T-helper 17 cell (primary cell): ENCODE measurements at regions not wholly inside any gene's neighbourhood (a gene's known extent, or its start where the extent isn't known, plus 50 kb on each side); places are given as distances from the start of the nearest gene placed in this dataset.
"Not testable (repeated sequence)": the region's sequence is repeated elsewhere in the genome, so short reads cannot be mapped to it uniquely, and the experiment has no call there.

ENCODE experiments used
- ATAC-seq: fragments of 150-1000 bp; cut with Tn5 transposase; 2 replicates; pipeline ENCODE4 v1.10.0; 2021; ENCODE audit warnings: mild to moderate bottlenecking, moderate library complexity
- DNase-seq, 3 donors: peaks; one replicate each; pipeline versions ENCODE4 v3.0.0 to v3.0.0-alpha.2; 2020 to 2021
- H3K9me3 ChIP-seq: one replicate; pipeline ENCODE4 v1.7.0; 2013; ENCODE audit warnings: low read length, mild to moderate bottlenecking; ENCODE audit not compliant: control insufficient read depth, poor library complexity, severe bottlenecking
- H3K27ac Mint-ChIP-seq: one replicate; pipeline ENCODE4 v1.8.0; 2022; ENCODE audit warnings: mild to moderate bottlenecking, moderate library complexity, mixed read lengths
- H3K27me3 Mint-ChIP-seq: one replicate; pipeline ENCODE4 v1.8.0; 2022; ENCODE audit warnings: mixed read lengths
- H3K36me3 Mint-ChIP-seq: one replicate; pipeline ENCODE4 v1.8.0; 2022; ENCODE audit warnings: low read depth, mixed read lengths
- H3K4me1 Mint-ChIP-seq: one replicate; pipeline ENCODE4 v1.8.0; 2022; ENCODE audit warnings: mild to moderate bottlenecking, mixed read lengths
- H3K4me3 Mint-ChIP-seq: one replicate; pipeline ENCODE4 v1.8.0; 2022; ENCODE audit warnings: mild to moderate bottlenecking, moderate library complexity, mixed read lengths

DNA sequence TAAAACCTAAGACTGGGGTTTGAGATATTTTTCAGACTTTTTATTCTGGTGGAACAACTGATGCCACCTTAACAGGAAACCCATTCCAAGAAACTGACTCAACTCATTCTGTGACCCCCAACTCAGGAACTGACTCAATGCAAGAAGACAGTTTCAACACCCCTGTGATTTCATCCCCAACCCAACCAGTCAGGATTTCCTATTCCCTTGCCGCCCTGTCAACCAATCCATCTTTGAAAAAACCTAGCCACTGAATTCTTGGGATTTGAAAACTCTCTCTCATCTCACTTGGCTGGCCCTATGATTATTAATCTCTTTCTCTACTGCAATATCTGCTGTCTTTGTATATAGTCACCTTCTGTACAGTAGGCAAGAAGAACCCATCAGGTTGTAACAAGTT, 1211.9 kb upstream of the ATXN8OS start:
- DNase-seq (no peak), ATAC-seq (no peak)
- no peaks in the 10 kb centered on the region for H3K4me1 Mint-ChIP-seq
- H3K4me3 Mint-ChIP-seq: no peak overlapping the region
- H3K9me3 ChIP-seq: no peaks in the 10 kb centered on the region
- H3K36me3 Mint-ChIP-seq: no peaks in the 10 kb centered on the region
- H3K27ac Mint-ChIP-seq: no peak overlapping the region
- no peaks in the 10 kb centered on the region for H3K27me3 Mint-ChIP-seq

DNA sequence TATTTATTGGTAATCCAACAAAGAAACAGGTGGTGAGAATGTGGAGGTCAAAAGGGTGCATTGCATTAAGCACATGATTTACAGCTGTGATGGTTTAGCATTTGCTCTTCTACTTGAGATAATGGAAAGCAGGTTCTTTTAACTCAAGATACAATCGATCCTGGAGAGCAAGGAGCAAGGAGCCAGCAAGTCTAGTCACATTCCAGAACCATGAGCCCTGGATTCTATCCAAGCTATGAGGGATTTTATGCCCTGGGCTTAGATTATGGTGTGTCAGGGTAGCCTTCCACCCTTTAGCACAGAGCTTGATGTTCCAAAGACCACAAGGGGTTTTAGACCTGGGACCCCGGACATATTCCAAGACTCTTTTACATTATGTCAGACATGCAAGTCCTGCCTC, 1213.9 kb upstream of the ATXN8OS start:
- ATAC-seq, H3K9me3 ChIP-seq, DNase-seq, H3K27me3 Mint-ChIP-seq, H3K4me1 Mint-ChIP-seq, H3K27ac Mint-ChIP-seq, H3K4me3 Mint-ChIP-seq, H3K36me3 Mint-ChIP-seq: not testable (repeated sequence)

DNA sequence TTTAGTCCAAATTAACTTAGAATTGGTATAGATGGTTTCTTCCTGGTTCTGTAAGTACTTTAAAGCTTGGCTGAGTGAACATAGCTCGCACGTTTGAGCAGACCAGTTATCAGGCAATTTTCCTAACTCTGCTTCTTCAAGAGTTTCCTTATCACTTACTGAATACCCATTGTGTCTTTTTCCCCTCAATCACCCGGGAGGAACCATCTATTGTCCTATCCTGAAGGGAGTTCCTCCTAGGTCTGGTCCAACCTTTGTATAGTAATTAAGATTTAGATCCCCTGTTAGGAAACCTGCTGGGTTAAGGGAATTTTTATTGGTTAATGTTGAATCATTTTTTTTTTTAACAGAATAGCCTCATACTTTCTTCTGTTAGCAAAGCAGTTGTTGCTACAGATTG, 1215.0 kb upstream of the ATXN8OS start:
- H3K4me3 Mint-ChIP-seq, ATAC-seq, H3K27ac Mint-ChIP-seq, H3K27me3 Mint-ChIP-seq, DNase-seq, H3K36me3 Mint-ChIP-seq, H3K9me3 ChIP-seq, H3K4me1 Mint-ChIP-seq: not testable (repeated sequence)

DNA sequence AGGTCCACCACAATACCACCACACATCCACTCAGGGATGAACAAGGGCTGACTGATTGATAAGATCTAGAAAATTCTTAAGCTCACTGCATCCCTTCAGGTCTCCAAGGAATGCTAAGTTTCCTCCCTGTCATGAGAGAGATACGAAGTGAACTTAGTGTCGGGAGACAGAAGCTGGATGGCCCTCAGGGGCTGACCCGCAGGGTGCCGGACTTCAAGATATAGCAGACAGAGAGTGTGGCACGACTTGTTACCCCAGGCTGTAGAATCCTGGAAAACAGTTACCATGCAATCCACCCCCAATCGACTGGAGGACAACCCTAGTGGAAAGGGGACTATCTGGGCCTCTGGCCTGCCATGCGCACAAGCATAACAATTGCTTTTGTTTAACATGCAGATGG, 1217.5 kb upstream of the ATXN8OS start:
- not testable (repeated sequence) for H3K4me1 Mint-ChIP-seq, ATAC-seq, H3K9me3 ChIP-seq, DNase-seq, H3K27ac Mint-ChIP-seq, H3K4me3 Mint-ChIP-seq, H3K36me3 Mint-ChIP-seq, H3K27me3 Mint-ChIP-seq

GRCh38 chr13:68888832-68889231, 1218.8 kb upstream of the ATXN8OS start:
- DNase-seq: no peak
- H3K4me1 Mint-ChIP-seq: no peaks in the 10 kb centered on the region
- ATAC-seq: no peak
- no peaks in the 10 kb centered on the region for H3K9me3 ChIP-seq
- no peak overlapping the region for H3K4me3 Mint-ChIP-seq
- H3K36me3 Mint-ChIP-seq: no peaks in the 10 kb centered on the region
- H3K27ac Mint-ChIP-seq: no peak overlapping the region
- no peaks in the 10 kb centered on the region for H3K27me3 Mint-ChIP-seq

DNA sequence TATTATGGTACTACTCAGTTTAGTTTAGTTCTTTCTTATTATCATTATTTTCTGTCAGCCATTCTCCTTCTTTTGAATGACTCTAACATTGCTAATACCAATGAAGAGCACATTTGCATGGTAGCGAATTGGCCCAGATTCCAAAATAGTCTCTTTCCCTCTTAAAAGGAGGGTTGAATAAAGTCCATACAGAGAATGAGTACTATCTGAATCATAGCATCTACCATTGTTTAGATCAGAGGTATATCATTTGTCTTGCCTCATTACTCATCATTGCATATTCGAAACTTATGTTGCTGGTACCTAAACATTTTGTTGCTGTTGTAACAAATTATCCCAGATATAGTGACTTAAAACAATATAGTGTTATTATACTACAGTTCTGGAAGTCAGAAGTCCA, 1235.3 kb upstream of the ATXN8OS start:
- Mint-ChIP-seq H3K27ac (no peak overlapping the region), H3K27me3 (no peaks in the 10 kb centered on the region), H3K36me3 (no peaks in the 10 kb centered on the region), H3K4me1 (no peaks in the 10 kb centered on the region), H3K4me3 (no peak overlapping the region)
- no peak for DNase-seq
- no peak for ATAC-seq
- H3K9me3 ChIP-seq: no peaks in the 10 kb centered on the region

- no peaks in the 10 kb centered on the region for H3K27me3 Mint-ChIP-seq
- H3K36me3 Mint-ChIP-seq: no peaks in the 10 kb centered on the region
- no peak overlapping the region for H3K4me3 Mint-ChIP-seq
- DNase-seq (no peak), ATAC-seq (no peak)
- no peaks in the 10 kb centered on the region for H3K4me1 Mint-ChIP-seq
- no peaks in the 10 kb centered on the region for H3K9me3 ChIP-seq
- H3K27ac Mint-ChIP-seq: no peak overlapping the region
Measured at GRCh38 chr13:68851026-68851425, 1256.6 kb upstream of the ATXN8OS start.

GRCh38 chr13:68850160-68850559, 1257.5 kb upstream of the ATXN8OS start:
- no peaks in the 10 kb centered on the region for H3K9me3 ChIP-seq
- no peak for ATAC-seq
- no peaks in the 10 kb centered on the region for H3K27me3 Mint-ChIP-seq
- H3K27ac Mint-ChIP-seq: no peak overlapping the region
- H3K36me3 Mint-ChIP-seq: no peaks in the 10 kb centered on the region
- no peaks in the 10 kb centered on the region for H3K4me1 Mint-ChIP-seq
- H3K4me3 Mint-ChIP-seq: no peak overlapping the region
- DNase-seq: no peak

DNA sequence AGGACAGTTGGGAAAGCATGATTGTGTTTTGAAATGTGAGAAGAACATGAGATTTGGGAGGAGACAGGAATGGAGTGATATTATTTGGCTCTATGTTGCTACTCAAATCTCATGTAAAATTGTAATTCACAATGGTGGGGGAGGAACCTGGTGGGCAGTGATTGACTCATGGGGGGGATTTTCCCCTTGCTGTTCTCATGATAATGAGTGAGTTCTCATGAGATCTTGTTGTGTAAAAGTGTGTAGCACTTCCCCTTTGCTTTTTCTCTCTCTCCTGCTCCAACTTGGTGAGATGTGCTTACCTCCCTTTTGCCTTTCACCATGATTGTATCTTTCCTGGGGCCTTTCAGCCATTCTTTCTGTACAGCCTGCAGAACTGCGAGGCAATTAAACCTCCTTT, 1261.0 kb upstream of the ATXN8OS start:
- Mint-ChIP-seq H3K4me1 (no peaks in the 10 kb centered on the region), H3K36me3 (no peaks in the 10 kb centered on the region), H3K27me3 (no peaks in the 10 kb centered on the region), H3K4me3 (no peak overlapping the region), H3K27ac (no peak overlapping the region)
- ATAC-seq: no peak
- H3K9me3 ChIP-seq: no peaks in the 10 kb centered on the region
- DNase-seq: no peak

- H3K4me3 Mint-ChIP-seq: no peak overlapping the region
- H3K27me3 Mint-ChIP-seq: no peaks in the 10 kb centered on the region
- H3K27ac Mint-ChIP-seq: no peak overlapping the region
- no peaks in the 10 kb centered on the region for H3K36me3 Mint-ChIP-seq
- DNase-seq (no peak), ATAC-seq (no peak)
- H3K4me1 Mint-ChIP-seq: no peaks in the 10 kb centered on the region
- H3K9me3 ChIP-seq: no peaks in the 10 kb centered on the region
Measured at GRCh38 chr13:68834375-68834774, 1273.3 kb upstream of the ATXN8OS start.

- Mint-ChIP-seq H3K27ac (no peak overlapping the region), H3K4me3 (no peak overlapping the region), H3K27me3 (no peaks in the 10 kb centered on the region), H3K36me3 (no peaks in the 10 kb centered on the region), H3K4me1 (no peaks in the 10 kb centered on the region)
- ATAC-seq (no peak), DNase-seq (no peak)
- H3K9me3 ChIP-seq: no peaks in the 10 kb centered on the region
Measured at GRCh38 chr13:68816715-68817114, 1290.9 kb upstream of the ATXN8OS start.

GRCh38 chr13:68813180-68813796, 1294.3 kb upstream of the ATXN8OS start:
- Mint-ChIP-seq H3K36me3 (no peaks in the 10 kb centered on the region), H3K4me1 (no peaks in the 10 kb centered on the region), H3K27ac (no peak overlapping the region), H3K4me3 (no peak overlapping the region), H3K27me3 (no peaks in the 10 kb centered on the region)
- no peak for DNase-seq
- no peak for ATAC-seq
- no peaks in the 10 kb centered on the region for H3K9me3 ChIP-seq

DNA sequence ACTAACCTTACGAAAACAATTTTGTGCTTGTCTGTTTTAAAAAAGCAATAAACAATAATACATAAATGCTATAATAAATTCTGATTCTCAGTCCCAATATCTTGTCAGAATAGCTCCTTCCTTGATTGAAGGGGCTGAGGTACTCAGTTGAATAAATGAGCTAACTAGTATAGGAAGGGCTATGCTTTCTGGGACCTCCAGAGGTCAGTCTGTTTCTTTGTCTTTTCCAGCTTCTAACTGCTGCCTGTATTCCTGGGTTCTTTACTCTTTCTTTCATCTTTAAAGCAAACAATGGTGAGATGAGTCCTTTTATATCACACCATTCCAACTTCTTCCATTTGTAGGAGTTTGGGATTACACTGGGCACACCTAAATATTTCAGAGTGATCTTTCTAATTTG, 1297.0 kb upstream of the ATXN8OS start:
- DNase-seq: no peak
- ATAC-seq: no peak
- H3K9me3 ChIP-seq: no peaks in the 10 kb centered on the region
- Mint-ChIP-seq H3K36me3 (no peaks in the 10 kb centered on the region), H3K27ac (no peak overlapping the region), H3K4me1 (no peaks in the 10 kb centered on the region), H3K27me3 (no peaks in the 10 kb centered on the region), H3K4me3 (no peak overlapping the region)

DNA sequence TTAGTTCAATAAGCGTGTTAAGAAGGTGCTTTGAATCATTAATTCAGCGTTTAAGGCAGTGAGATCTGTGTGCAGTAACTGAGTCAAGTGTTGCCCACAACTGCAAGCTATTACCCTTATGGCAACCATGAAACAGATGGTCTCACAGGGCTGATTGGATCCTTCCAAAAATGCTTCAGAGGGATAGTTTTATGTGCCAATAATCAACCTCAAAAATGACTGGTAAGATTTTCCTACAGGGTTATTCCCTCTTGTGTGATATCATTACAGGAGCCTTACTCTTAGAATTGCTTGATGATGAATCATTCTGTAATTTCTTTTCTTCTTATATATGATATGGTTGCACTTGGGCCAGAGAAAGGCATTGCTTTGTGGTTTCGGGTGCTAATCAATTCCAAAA, 1299.2 kb upstream of the ATXN8OS start:
- Mint-ChIP-seq H3K36me3 (no peaks in the 10 kb centered on the region), H3K4me3 (no peak overlapping the region), H3K27me3 (no peaks in the 10 kb centered on the region), H3K27ac (no peak overlapping the region), H3K4me1 (no peaks in the 10 kb centered on the region)
- DNase-seq: no peak
- ATAC-seq: no peak
- H3K9me3 ChIP-seq: no peaks in the 10 kb centered on the region
